RWPE1 (cell line): ENCODE measurements at regions not wholly inside any gene's neighbourhood (a gene's known extent, or its start where the extent isn't known, plus 50 kb on each side); places are given as distances from the start of the nearest gene placed in this dataset.
"Not testable (repeated sequence)": the region's sequence is repeated elsewhere in the genome, so short reads cannot be mapped to it uniquely, and the experiment has no call there.

ENCODE experiments used
- CTCF ChIA-PET: fragments of 350-600 bp; sonication (Branson Sonifier 250); formaldehyde crosslinking; extraction: SDS; loops from one replicate; lab custom pipeline; 2021; lab: Yijun Ruan, JAX
- POLR2A ChIA-PET: fragments of 400-600 bp; formaldehyde crosslinking; extraction: SDS; loops from one replicate; lab custom pipeline; 2020; ENCODE audit warnings: antibody characterized with exemption; ENCODE audit not compliant: low non-redundant PET; lab: Yijun Ruan, JAX
- DNase-seq: peaks from one replicate; pipeline ENCODE4 v3.0.0; 2012; ENCODE audit warnings: low spot score
- H3K27ac ChIP-seq: fragments of 450-650 bp; 2 replicates; pipeline ENCODE4 v1.5.1; 2017
- CTCF ChIP-seq: fragments of 450-650 bp; conservative IDR thresholded peaks from 2 replicates; pipeline ENCODE4 v1.5.1; 2017; ENCODE audit warnings: low read depth, mild to moderate bottlenecking

- POLR2A ChIA-PET, CTCF ChIA-PET: not testable (repeated sequence)
Measured at GRCh38 chr1:2851918-2852317, 50.4 kb upstream of the TTC34 start.

GRCh38 chr1:2853711-2854110, 52.2 kb upstream of the TTC34 start:
- TF ChIP-seq CTCF = no peak
- no peak overlapping the region for H3K27ac ChIP-seq
- ChIA-PET POLR2A (no interaction called here), CTCF (no interaction called here)
- DNase-seq = no peak

More at GRCh38 chr1:2851918-2852317, 50.4 kb upstream of the TTC34 start:
- H3K27ac ChIP-seq, DNase-seq: not testable (repeated sequence)

- ChIA-PET CTCF (no interaction called here), POLR2A (no interaction called here)
- TF ChIP-seq CTCF = no peak
- DNase-seq = no peak
- H3K27ac ChIP-seq = no peak overlapping the region
Measured at GRCh38 chr1:2854151-2854550, 52.7 kb upstream of the TTC34 start.

GRCh38 chr1:2854611-2855010, 53.1 kb upstream of the TTC34 start:
- DNase-seq = no peak
- ChIA-PET CTCF (no interaction called here), POLR2A (no interaction called here)
- TF ChIP-seq CTCF = no peak
- H3K27ac ChIP-seq = no peak overlapping the region

GRCh38 chr1:2855206-2856065, 53.9 kb upstream of the TTC34 start:
- DNase-seq = no peak
- POLR2A ChIA-PET = no interaction called here
- no peak for TF ChIP-seq CTCF
- CTCF ChIA-PET = no interaction called here
- no peak overlapping the region for H3K27ac ChIP-seq

GRCh38 chr1:2856066-2856390, 54.5 kb upstream of the TTC34 start:
- no peak for TF ChIP-seq CTCF
- no peak overlapping the region for H3K27ac ChIP-seq
- ChIA-PET POLR2A (no interaction called here), CTCF (no interaction called here)
- no peak for DNase-seq

GRCh38 chr1:2856676-2857375, 55.3 kb upstream of the TTC34 start:
- ChIA-PET CTCF (no interaction called here), POLR2A (no interaction called here)
- no peak for DNase-seq
- H3K27ac ChIP-seq = no peak overlapping the region
- TF ChIP-seq CTCF = no peak
